Panc1 (cell line): ENCODE measurements at regions not wholly inside any gene's neighbourhood (a gene's known extent, or its start where the extent isn't known, plus 50 kb on each side); places are given as distances from the start of the nearest gene placed in this dataset.

ENCODE experiments used
- ATAC-seq: fragments of 200-7000 bp; cut with Tn5 transposase; 2 replicates; pipeline ENCODE4 v1.9.1; 2020; ENCODE audit warnings: mild to moderate bottlenecking, moderate library complexity
- BruUV-seq: library from RNA; stranded (reverse); fragments of 400-500 nt; replicated peaks from 2 replicates; lab custom pipeline; 2021; lab: Mats Ljungman, UMichigan
- CTCF ChIA-PET: fragments of 300-600 bp; sonication (Branson Sonifier 250); formaldehyde crosslinking; loops from one replicate; lab custom pipeline; 2022; ENCODE audit warnings: antibody characterized with exemption; lab: Charles Lee
- POLR2A ChIA-PET: fragments of 300-600 bp; sonication (Branson Sonifier 250); formaldehyde crosslinking; loops from one replicate; lab custom pipeline; 2022; ENCODE audit warnings: antibody characterized with exemption; lab: Charles Lee
- DNase-seq: peaks from one replicate; pipeline ENCODE4 v3.0.0-alpha.2; 2010; ENCODE audit warnings: low read depth, low spot score
- H3K27ac ChIP-seq: 2 replicates; pipeline ENCODE4 v1.5.1; 2011; ENCODE audit warnings: mild to moderate bottlenecking, low read length, inconsistent platforms
- H3K27me3 ChIP-seq: fragments of 200-500 bp; sonication (Bioruptor generic); 2 replicates; pipeline ENCODE4 v1.6.0; 2014; ENCODE audit warnings: low read length, inconsistent platforms; ENCODE audit not compliant: control insufficient read depth, insufficient read depth
- H3K36me3 ChIP-seq: fragments of 200-500 bp; sonication (Bioruptor generic); 2 replicates; pipeline ENCODE4 v1.5.1; 2014; ENCODE audit warnings: inconsistent platforms, mild to moderate bottlenecking, low read length, moderate library complexity; ENCODE audit not compliant: control insufficient read depth, insufficient read depth
- H3K4me1 ChIP-seq: 2 replicates; pipeline ENCODE4 v1.5.1; 2011; ENCODE audit warnings: inconsistent platforms, mild to moderate bottlenecking, low read length, moderate library complexity; ENCODE audit not compliant: control insufficient read depth, insufficient read depth
- H3K4me3 ChIP-seq, 2 experiments: 2 replicates each; pipeline ENCODE4 v1.5.1; 2011 to 2012; ENCODE audit warnings: low read depth in 2 of 2, low read length in 2 of 2, mild to moderate bottlenecking in 2 of 2, inconsistent platforms in 1 of 2, moderate library complexity in 1 of 2
- H3K9me3 ChIP-seq: fragments of 200-500 bp; sonication (Bioruptor generic); 2 replicates; pipeline ENCODE4 v1.5.1; 2014; ENCODE audit warnings: low read depth, mild to moderate bottlenecking, inconsistent platforms, low read length, moderate library complexity; ENCODE audit not compliant: control insufficient read depth, insufficient read depth
- CTCF ChIP-seq: fragments of 450-650 bp; IDR thresholded peaks from 2 replicates; pipeline ENCODE4 v1.5.1; 2017; ENCODE audit warnings: mild to moderate bottlenecking
- POLR2AphosphoS5 ChIP-seq: IDR thresholded peaks from 2 replicates; pipeline ENCODE4 v1.6.1; 2012; ENCODE audit warnings: mild to moderate bottlenecking, low read depth, low read length, moderate library complexity
- REST ChIP-seq, 2 experiments: IDR thresholded peaks; 2 replicates each; pipeline ENCODE4 v1.6.1; 2011 to 2012; ENCODE audit warnings: low read depth in 2 of 2, control low read depth in 1 of 2, low read length in 1 of 2, mild to moderate bottlenecking in 1 of 2, moderate library complexity in 1 of 2; ENCODE audit not compliant: insufficient read depth in 1 of 2
- SIN3A ChIP-seq: IDR thresholded peaks from 2 replicates; pipeline ENCODE4 v1.6.1; 2012; ENCODE audit warnings: low read depth, mild to moderate bottlenecking, low read length, moderate library complexity, borderline replicate concordance; ENCODE audit not compliant: insufficient read depth
- TCF7L2 ChIP-seq: IDR thresholded peaks from 2 replicates; pipeline ENCODE4 v1.6.1; 2011; ENCODE audit warnings: mild to moderate bottlenecking, low read depth, low read length, inconsistent platforms
- in situ Hi-C: cut with HindIII; loops from 2 replicates; pipeline ENCODE4 v1.10.0; 2016; ENCODE audit warnings: low sequenced_read_pairs, low pct_unique_long_range_greater_than_20kb
- intact Hi-C: fragments of 100-400 bp; cut with micrococcal nuclease; formaldehyde crosslinking; loops from one replicate; pipeline ENCODE4 v1.10.0; 2022; ENCODE audit not compliant: unreplicated experiment

GRCh38 chr5:107268241-107268640 lies 402.5 kb downstream of the EFNA5 start:
- POLR2A ChIA-PET = no interaction called here
- Histone ChIP-seq H3K36me3 (no peaks in the 10 kb centered on the region), H3K27ac (no peak overlapping the region), H3K4me1 (no peaks in the 10 kb centered on the region), H3K9me3 (no peaks in the 10 kb centered on the region), H3K4me3 (no peak overlapping the region), H3K27me3 (no peaks in the 10 kb centered on the region)
- CTCF ChIA-PET = no interaction called here
- intact Hi-C loops (loop anchor here (10.0 kb wide), 1 partner anchor 147 kb away; no protein-coding TSS in a partner anchor), in situ Hi-C loops (no loop called here)
- no peak for DNase-seq
- no TSS peak for BruUV-seq
- no peak for ATAC-seq
- no peak for TF ChIP-seq TCF7L2

- no TSS peak for BruUV-seq
- Histone ChIP-seq H3K27me3 (no peaks in the 10 kb centered on the region), H3K36me3 (no peaks in the 10 kb centered on the region), H3K9me3 (no peaks in the 10 kb centered on the region), H3K4me1 (no peaks in the 10 kb centered on the region), H3K4me3 (no peak overlapping the region), H3K27ac (no peak overlapping the region)
- ChIA-PET CTCF (no interaction called here), POLR2A (no interaction called here)
- intact Hi-C loops (loop anchor here (10.0 kb wide), 1 partner anchor 149 kb away; no protein-coding TSS in a partner anchor), in situ Hi-C loops (no loop called here)
- DNase-seq (no peak), ATAC-seq (no peak)
- no peak for TF ChIP-seq REST (IDR thresholded peaks at IDR 0.05; ENCODE audit: insufficient read depth in 1 of 2, low read depth in 2 of 2, low read length in 1 of 2)
- no peak for TF ChIP-seq SIN3A
- no peak for TF ChIP-seq POLR2AphosphoS5
- no peak for TF ChIP-seq TCF7L2
Measured at GRCh38 chr5:107266100-107266499, 404.6 kb downstream of the EFNA5 start.

GRCh38 chr5:107265193-107265592 lies 405.5 kb downstream of the EFNA5 start:
- POLR2A ChIA-PET = interaction anchor here (0.5 to 0.8 kb wide), 2 partner anchors 8 to 12 kb away, joined by 3 to 5 read pairs; no protein-coding TSS in a partner anchor

More at GRCh38 chr5:107265193-107265592, 405.5 kb downstream of the EFNA5 start:
- CTCF ChIA-PET = no interaction called here
- TF ChIP-seq REST (IDR thresholded peaks at IDR 0.05; ENCODE audit: insufficient read depth in 1 of 2, low read depth in 2 of 2, low read length in 1 of 2) (no peak), SIN3A (no peak), POLR2AphosphoS5 (no peak), CTCF (no peak), TCF7L2 (no peak)
- H3K4me3 ChIP-seq = no peak overlapping the region
- no peaks in the 10 kb centered on the region for H3K27me3 ChIP-seq
- BruUV-seq = no TSS peak
- ATAC-seq (no peak), DNase-seq (no peak)
- H3K4me1 ChIP-seq = no peaks in the 10 kb centered on the region
- in situ Hi-C loops = no loop called here
- no peaks in the 10 kb centered on the region for H3K9me3 ChIP-seq
- intact Hi-C loops = loop anchor here (10.0 kb wide), 1 partner anchor 150 kb away; no protein-coding TSS in a partner anchor
- no peaks in the 10 kb centered on the region for H3K36me3 ChIP-seq
- H3K27ac ChIP-seq = no peak overlapping the region
